OCI-LY3 (cell line): ENCODE measurements at regions not wholly inside any gene's neighbourhood (a gene's known extent, or its start where the extent isn't known, plus 50 kb on each side); places are given as distances from the start of the nearest gene placed in this dataset.

ENCODE experiments used
- CTCF ChIP-seq: fragments of 200-600, 300-600 bp; sonication (generic); IDR thresholded peaks from 2 replicates; pipeline ENCODE4 v1.5.1; 2014; ENCODE audit warnings: antibody characterized with exemption, low read length, low read depth
- EZH2phosphoT487 ChIP-seq: fragments of 200-600 bp; shearing (Covaris generic); IDR thresholded peaks from 2 replicates; pipeline ENCODE4 v1.6.1; 2018; ENCODE audit warnings: antibody characterized with exemption, mixed run types, low read depth

- TF ChIP-seq CTCF (no peak), EZH2phosphoT487 (no peak)
Observed at GRCh38 chr13:59394496-59394895, 769.2 kb downstream of the DIAPH3 start.
